Keratinocyte (primary cell): ENCODE measurements at regions not wholly inside any gene's neighbourhood (a gene's known extent, or its start where the extent isn't known, plus 50 kb on each side); places are given as distances from the start of the nearest gene placed in this dataset.

Experiments used
- DNase-seq: peaks from one replicate; pipeline ENCODE4 v3.0.0-alpha.2; 2011; ENCODE audit warnings: low read depth, missing footprints, low spot score
- FAIRE-seq: peaks from 2 replicates; lab custom pipeline; 2011; peaks lifted over from hg19 to GRCh38; lab: Jason Lieb, UNC
- H2AFZ ChIP-seq: 2 replicates; pipeline ENCODE4 v1.6.0; 2012; ENCODE audit warnings: low read length, control low read depth, inconsistent platforms; ENCODE audit not compliant: control insufficient read depth
- H3K27ac ChIP-seq: 2 replicates; pipeline ENCODE4 v1.5.1; 2011; ENCODE audit warnings: low read length; ENCODE audit not compliant: control insufficient read depth, insufficient read depth
- H3K27me3 ChIP-seq: 3 replicates; pipeline ENCODE4 v1.6.0; 2011; ENCODE audit warnings: low read length; ENCODE audit not compliant: control insufficient read depth, insufficient read depth; ENCODE audit errors: extremely low read depth
- H3K36me3 ChIP-seq, 2 experiments: 2 replicates in 1 of 2; 3 replicates in 1 of 2; pipeline ENCODE4 v1.5.1; 2011; ENCODE audit warnings: low read length in 2 of 2, mild to moderate bottlenecking in 1 of 2; ENCODE audit not compliant: control insufficient read depth in 2 of 2, insufficient read depth in 2 of 2; ENCODE audit errors: extremely low read depth in 1 of 2
- H3K4me1 ChIP-seq: 3 replicates; pipeline ENCODE4 v1.5.1; 2011; ENCODE audit warnings: low read length; ENCODE audit not compliant: control insufficient read depth, insufficient read depth; ENCODE audit errors: extremely low read depth
- H3K4me2 ChIP-seq: 3 replicates; pipeline ENCODE4 v1.6.0; 2011; ENCODE audit warnings: low read depth, low read length; ENCODE audit not compliant: control insufficient read depth, insufficient read depth; ENCODE audit errors: extremely low read depth
- H3K4me3 ChIP-seq, 3 experiments: fragments of 200-600 bp in 1 of 3; sonication (generic) in 1 of 3; 2 replicates in 2 of 3; 3 replicates in 1 of 3; pipeline ENCODE4 v1.5.1; 2011 to 2016; ENCODE audit warnings: low read length in 3 of 3, mild to moderate bottlenecking in 3 of 3, control low read depth in 2 of 3, inconsistent platforms in 1 of 3, low read depth in 1 of 3, mixed read lengths in 1 of 3, mixed run types in 1 of 3, moderate library complexity in 1 of 3; ENCODE audit not compliant: control insufficient read depth in 2 of 3, insufficient read depth in 2 of 3; ENCODE audit errors: extremely low read depth in 1 of 3
- H3K79me2 ChIP-seq: 2 replicates; pipeline ENCODE4 v1.6.0; 2012; ENCODE audit warnings: low read length; ENCODE audit not compliant: control insufficient read depth, insufficient read depth
- H3K9ac ChIP-seq: 3 replicates; pipeline ENCODE4 v1.6.0; 2011; ENCODE audit warnings: low read length; ENCODE audit not compliant: control insufficient read depth, insufficient read depth; ENCODE audit errors: extremely low read depth
- H3K9me1 ChIP-seq: 3 replicates; pipeline ENCODE4 v1.6.0; 2011; ENCODE audit warnings: low read length; ENCODE audit not compliant: control insufficient read depth, insufficient read depth; ENCODE audit errors: extremely low read depth
- H3K9me3 ChIP-seq: 2 replicates; pipeline ENCODE4 v1.5.1; 2012; ENCODE audit warnings: low read depth, low read length; ENCODE audit not compliant: control insufficient read depth
- H4K20me1 ChIP-seq: 3 replicates; pipeline ENCODE4 v1.6.0; 2011; ENCODE audit warnings: low read length; ENCODE audit not compliant: control insufficient read depth, insufficient read depth; ENCODE audit errors: extremely low read depth
- EZH2 ChIP-seq: IDR thresholded peaks from one replicate; pipeline ENCODE4 v1.6.1; 2012; ENCODE audit warnings: inconsistent platforms, mild to moderate bottlenecking, low read length, moderate library complexity
- dilution Hi-C: fragments of 300-500 bp; cut with MboI; formaldehyde crosslinking; loops from one replicate; pipeline ENCODE4 v1.7.0; 2020; ENCODE audit warnings: low sequenced_read_pairs; ENCODE audit not compliant: extremely low pct_ligation_motif_present
- TF ChIP-seq, protein P1 (sequence below), 3 experiments: IDR thresholded peaks in 1 of 3; conservative IDR thresholded peaks in 1 of 3; optimal IDR thresholded peaks in 1 of 3; 2 replicates in 2 of 3; 3 replicates in 1 of 3; pipeline versions ENCODE3 to v1.5.1; 2011; ENCODE audit warnings: low read length in 3 of 3, mild to moderate bottlenecking in 3 of 3, moderate library complexity in 2 of 3, control low read depth in 1 of 3, inconsistent platforms in 1 of 3; ENCODE audit not compliant: insufficient read depth in 2 of 3; ENCODE audit errors: extremely low read depth in 1 of 3

DNA sequence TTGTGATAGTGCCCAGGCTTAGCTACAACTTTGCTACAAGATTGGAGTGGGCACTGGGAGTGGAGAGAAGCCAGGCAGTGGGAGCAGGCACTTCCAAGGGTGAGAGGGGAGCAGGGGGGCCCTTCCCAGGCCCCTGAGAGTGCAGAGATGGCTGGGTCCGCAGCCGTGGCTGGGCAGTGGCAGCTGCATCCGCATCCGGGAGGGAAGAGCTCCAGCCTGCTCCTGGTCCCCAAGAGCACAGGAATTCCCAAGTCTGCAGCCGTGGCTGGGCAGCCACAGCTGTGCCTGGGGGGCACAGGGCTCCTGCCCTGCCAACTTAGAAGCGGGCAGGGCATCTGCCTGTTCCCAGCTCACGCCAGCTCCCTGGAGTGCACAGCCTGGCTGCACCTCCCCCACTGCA, 124.1 kb upstream of the POM121L12 start:
- H4K20me1 ChIP-seq = no peaks in the 10 kb centered on the region
- H3K36me3 ChIP-seq = no peaks in the 10 kb centered on the region
- H2AFZ ChIP-seq = no peak overlapping the region
- no peak for TF ChIP-seq EZH2
- TF ChIP-seq, protein P1, sequence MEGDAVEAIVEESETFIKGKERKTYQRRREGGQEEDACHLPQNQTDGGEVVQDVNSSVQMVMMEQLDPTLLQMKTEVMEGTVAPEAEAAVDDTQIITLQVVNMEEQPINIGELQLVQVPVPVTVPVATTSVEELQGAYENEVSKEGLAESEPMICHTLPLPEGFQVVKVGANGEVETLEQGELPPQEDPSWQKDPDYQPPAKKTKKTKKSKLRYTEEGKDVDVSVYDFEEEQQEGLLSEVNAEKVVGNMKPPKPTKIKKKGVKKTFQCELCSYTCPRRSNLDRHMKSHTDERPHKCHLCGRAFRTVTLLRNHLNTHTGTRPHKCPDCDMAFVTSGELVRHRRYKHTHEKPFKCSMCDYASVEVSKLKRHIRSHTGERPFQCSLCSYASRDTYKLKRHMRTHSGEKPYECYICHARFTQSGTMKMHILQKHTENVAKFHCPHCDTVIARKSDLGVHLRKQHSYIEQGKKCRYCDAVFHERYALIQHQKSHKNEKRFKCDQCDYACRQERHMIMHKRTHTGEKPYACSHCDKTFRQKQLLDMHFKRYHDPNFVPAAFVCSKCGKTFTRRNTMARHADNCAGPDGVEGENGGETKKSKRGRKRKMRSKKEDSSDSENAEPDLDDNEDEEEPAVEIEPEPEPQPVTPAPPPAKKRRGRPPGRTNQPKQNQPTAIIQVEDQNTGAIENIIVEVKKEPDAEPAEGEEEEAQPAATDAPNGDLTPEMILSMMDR (optimal IDR thresholded peaks at IDR 0.05 in 1 of 3, IDR thresholded peaks at IDR 0.05 in 1 of 3, conservative IDR thresholded peaks at IDR 0.05 in 1 of 3; ENCODE audit: extremely low read depth in 1 of 3, insufficient read depth in 2 of 3, low read length in 3 of 3) = no peak
- dilution Hi-C loops = no loop called here
- FAIRE-seq (no peak), DNase-seq (no peak)
- H3K4me1 ChIP-seq = no peaks in the 10 kb centered on the region
- H3K9me3 ChIP-seq = no peaks in the 10 kb centered on the region
- no peak overlapping the region for H3K4me3 ChIP-seq
- H3K27ac ChIP-seq = no peak overlapping the region
- no peak overlapping the region for H3K4me2 ChIP-seq
- no peaks in the 10 kb centered on the region for H3K27me3 ChIP-seq
- H3K9me1 ChIP-seq = no peaks in the 10 kb centered on the region
- H3K9ac ChIP-seq = no peak overlapping the region
- H3K79me2 ChIP-seq = no peaks in the 10 kb centered on the region

DNA sequence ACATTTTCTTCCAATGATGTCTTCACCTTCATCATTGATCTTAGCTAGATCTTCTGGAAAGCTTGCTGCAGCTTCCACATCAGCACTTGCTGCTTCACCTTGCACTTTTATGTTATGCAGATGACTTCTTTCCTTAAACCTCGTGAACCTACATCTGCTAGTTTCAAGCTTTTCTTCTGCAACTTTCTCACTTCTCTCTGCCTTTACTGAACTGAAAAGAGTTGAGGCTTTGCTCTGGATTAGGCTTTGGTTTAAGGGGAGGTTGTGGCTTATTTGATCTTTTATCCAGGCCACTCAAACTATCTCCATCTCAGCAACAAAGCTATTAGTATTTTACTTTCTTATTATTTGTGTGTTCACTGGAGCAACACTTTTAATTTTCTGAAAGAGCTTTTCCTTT, 125.5 kb upstream of the POM121L12 start:
- no peak overlapping the region for H3K4me3 ChIP-seq
- dilution Hi-C loops = no loop called here

More for the DNA sequence above, 125.5 kb upstream of the POM121L12 start:
- Histone ChIP-seq H3K4me1 (no peaks in the 10 kb centered on the region), H2AFZ (no peak overlapping the region), H3K9ac (no peak overlapping the region), H4K20me1 (no peaks in the 10 kb centered on the region), H3K4me2 (no peak overlapping the region), H3K27ac (no peak overlapping the region), H3K36me3 (no peaks in the 10 kb centered on the region), H3K9me1 (no peaks in the 10 kb centered on the region), H3K9me3 (no peaks in the 10 kb centered on the region), H3K79me2 (no peaks in the 10 kb centered on the region), H3K27me3 (no peaks in the 10 kb centered on the region)
- DNase-seq (no peak), FAIRE-seq (no peak)
- TF ChIP-seq, protein P1 (optimal IDR thresholded peaks at IDR 0.05 in 1 of 3, IDR thresholded peaks at IDR 0.05 in 1 of 3, conservative IDR thresholded peaks at IDR 0.05 in 1 of 3; ENCODE audit: extremely low read depth in 1 of 3, insufficient read depth in 2 of 3, low read length in 3 of 3) = no peak
- TF ChIP-seq EZH2 = no peak
